HG02884 (cell line): ENCODE measurements at regions not wholly inside any gene's neighbourhood (a gene's known extent, or its start where the extent isn't known, plus 50 kb on each side); places are given as distances from the start of the nearest gene placed in this dataset.
"Not testable (repeated sequence)": the region's sequence is repeated elsewhere in the genome, so short reads cannot be mapped to it uniquely, and the experiment has no call there.

Experiments used
- ATAC-seq: cut with Tn5 transposase; IDR thresholded peaks from one replicate; pipeline ENCODE4 v1.9.1; 2021; ENCODE audit warnings: mild to moderate bottlenecking, moderate library complexity; ENCODE audit not compliant: unreplicated experiment

GRCh38 chr10:11691319-11691755 lies 50.8 kb upstream of the ECHDC3 start:
- no peak for ATAC-seq

DNA sequence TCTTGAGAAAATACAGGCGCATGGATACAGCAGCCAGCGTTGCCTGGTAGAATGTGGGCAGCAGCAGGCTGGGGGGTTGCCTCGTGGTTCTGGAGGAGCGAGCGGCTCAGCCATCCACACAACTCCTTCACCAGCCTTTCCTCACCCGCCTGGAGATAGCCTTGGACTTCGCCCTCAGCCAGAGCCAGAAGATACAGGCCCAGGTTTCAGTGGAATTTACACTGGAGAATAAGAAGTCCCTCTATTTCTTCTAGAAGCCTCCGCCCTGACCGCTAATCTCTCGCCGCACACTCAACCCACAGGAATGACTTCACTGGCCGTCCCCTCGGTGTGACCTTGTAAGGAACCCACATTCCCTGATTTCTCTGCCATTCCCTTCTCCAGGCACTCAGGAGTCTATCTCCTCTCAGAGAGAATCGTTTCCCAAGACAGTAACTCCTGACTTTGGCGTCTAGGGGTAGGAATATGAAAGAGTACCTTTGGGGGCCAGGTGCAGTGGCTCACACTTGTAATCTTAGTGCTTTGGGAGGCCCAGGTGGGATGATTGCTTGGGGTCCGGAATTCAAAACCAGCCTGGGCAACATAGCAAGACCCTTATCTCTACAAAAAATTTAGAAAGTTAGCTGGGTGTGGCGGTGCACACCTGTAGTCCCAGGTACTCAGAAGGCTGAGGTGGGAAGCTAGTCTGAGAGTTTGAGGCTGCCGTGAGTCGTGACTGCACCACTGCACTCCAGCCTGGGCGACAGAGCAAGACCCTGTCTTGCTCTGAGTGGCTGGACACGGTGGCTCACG lies 52.0 kb upstream of the ECHDC3 start:
- no peak for ATAC-seq

DNA sequence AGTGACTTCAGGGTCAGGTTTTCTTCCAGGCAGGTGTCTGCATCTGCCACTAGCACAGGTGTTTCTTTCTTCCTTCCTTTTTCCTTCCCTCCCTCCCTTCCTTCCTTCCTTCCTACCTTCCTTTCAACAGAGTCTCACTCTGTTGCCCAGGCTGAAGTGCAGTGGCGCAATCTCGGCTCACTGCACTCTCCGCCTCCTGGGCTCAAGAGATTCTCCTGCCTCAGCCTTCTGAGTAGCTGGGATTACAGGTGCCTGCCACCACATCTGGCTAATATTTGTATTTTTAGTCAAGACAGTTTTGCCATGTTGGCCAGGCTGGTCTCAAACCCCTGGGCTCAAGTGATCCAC lies 53.8 kb upstream of the ECHDC3 start:
- not testable (repeated sequence) for ATAC-seq

- no peak for ATAC-seq
These were observed 54.3 kb upstream of the ECHDC3 start for GRCh38 chr10:11687779-11688447.

DNA sequence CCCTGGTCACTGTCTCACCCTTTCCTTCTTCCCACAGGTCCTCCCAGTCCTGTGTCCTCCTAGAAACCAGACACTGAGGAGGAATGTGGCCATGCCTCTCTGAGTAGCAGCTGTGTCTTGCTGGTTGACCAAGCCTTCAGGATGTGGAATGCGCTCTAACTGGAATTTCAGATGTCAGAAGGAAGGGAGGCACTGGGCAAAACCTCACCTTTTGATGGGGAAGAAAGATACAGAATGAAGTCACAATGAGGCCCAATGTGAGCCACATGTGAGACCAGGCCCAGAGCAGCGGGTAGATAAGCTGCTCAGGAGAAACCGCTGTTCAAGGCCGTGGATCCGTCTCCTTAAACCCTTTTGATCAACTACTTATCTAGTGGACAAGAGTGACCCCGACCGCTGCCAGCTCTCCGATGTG lies 54.8 kb upstream of the ECHDC3 start:
- ATAC-seq: no peak

DNA sequence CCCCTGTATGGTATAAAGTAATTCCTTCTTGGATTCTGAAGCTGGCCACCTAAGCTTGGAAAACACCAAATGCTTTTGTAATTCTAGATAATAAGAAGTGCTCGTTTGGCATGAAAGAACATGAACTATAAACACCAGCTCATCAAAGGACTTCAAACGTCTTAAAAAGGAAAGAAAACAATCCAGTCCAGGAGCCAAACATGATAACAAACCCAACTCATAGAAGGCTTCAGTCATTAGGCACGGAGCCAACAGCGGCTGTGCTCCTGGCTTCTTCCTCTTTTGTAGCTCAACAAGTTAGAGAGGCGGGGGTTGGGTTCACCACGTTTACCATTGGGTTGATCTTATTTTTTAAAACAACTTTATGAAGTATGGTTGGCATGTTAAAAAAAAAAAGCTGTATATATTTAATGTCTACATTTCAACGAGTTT lies 56.4 kb upstream of the ECHDC3 start:
- ATAC-seq: no peak

DNA sequence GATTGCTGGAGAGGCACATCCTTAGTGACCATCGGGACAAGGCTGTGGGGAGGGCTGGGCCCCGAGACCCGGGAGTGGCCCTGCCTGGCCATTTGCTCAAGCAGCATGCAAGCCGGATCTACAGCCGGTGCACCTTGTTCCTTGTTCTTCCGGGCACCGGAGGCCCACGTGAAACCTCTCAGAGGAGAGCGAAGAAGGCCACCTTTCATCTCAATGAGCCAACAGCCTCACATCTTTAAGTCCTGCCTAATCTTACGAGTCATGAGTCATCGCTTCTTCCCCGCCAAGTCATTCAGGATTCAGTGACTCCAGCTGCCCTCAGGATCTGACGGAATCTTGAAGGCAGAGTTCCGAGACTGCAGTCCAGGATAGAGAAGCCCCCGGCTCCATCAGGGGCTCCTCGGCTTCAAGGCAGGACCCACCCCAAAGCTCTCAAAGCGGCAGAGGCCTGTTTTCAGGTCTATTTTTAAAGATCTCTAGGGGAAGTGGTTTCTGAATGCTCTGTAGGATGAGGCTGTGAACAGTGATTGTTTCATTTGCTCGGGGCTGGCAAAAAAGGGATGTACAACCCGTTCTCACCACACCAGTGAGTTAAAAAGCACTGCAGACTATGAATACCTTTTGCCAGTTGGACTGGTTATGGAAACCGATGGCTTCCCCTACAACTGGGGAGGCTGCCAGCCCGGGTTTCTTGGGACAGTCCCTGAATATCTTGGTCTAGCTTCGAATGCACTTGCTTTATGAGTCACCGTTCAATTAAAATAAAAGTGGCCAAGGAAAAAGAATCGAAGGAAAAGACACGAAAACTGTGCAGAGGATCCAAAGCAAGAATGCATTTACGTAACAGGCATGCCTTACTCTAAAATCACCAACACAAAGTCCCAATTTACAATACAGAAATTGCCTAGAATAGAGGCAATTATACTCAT lies 57.2 kb upstream of the ECHDC3 start:
- ATAC-seq: peak; percentile 62

DNA sequence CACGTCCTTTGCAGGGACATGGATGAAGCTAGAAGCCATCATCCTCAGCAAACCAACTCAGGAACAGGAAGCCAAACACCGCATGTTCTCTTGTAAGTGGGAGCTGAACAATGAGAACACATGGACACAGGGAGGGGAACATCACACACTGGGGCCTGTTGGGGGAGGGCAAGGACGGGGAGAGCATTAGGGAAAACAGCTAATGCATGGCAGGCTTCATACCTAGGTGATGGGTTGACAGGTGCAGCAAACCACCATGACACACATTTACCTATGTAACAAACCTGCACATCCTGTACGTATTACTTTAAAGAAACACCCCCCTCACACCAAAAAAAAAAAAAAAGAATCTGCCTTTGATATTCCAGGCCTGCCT lies 57.9 kb upstream of the ECHDC3 start:
- ATAC-seq: peak; percentile 1

DNA sequence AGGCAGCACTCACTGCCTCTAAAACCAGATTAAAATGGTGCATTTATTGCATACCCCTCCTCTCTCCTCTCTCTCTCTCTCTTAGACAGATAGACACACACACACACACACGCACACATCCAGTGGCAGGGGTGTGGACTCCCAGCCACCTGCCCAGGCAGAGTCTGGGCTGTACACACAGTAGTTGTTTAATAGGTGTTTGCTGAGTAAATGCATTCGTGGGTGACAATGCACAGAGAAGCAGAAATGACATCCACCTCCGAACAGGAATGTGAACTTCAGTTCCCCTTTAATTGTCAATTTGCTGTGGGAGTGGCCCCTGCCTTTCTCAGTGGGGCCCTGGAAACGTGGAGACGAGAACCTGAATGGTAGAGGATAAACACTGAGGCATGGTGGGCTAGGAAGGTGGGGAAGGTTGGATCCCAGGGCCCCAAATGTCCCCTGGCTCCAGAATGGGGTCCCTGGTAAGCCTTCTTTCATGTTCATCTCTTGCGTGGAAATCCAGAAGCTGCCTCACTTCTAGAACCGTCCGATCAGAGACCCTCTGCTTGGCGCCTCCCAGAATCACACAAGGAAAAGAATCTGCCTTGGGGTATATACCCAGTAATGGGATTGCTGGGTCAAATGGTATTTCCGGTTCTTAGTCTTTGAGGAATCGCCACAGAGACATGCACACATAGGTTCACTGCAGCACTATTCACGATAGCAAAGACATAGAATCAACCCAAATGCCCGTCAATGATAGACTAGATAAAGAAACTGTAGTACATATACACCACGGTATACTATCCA lies 58.5 kb upstream of the ECHDC3 start:
- ATAC-seq: no peak

- ATAC-seq: no peak
These were observed 59.3 kb upstream of the ECHDC3 start for GRCh38 chr10:11682851-11683250.

DNA sequence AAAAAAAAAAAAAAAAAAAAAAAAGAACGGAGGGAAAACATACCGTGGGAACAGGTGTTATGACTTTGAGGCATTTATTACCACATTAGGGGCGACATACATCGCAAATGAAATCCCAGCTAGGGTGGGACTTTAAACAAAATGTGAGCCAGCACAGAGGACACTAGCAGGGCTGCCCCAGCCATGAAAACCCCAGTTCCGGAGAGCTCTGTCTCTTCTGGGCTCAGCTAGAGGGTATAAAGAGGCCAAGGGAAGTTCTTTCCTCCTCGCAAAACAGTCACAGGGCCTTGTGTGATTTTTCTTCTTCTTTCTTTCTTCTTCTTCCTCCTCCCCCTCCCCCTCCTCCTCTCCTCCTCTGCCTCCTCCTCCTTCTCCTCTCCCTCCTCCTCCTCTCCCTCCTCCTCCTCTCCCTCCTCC lies 59.9 kb upstream of the ECHDC3 start:
- ATAC-seq: no peak

DNA sequence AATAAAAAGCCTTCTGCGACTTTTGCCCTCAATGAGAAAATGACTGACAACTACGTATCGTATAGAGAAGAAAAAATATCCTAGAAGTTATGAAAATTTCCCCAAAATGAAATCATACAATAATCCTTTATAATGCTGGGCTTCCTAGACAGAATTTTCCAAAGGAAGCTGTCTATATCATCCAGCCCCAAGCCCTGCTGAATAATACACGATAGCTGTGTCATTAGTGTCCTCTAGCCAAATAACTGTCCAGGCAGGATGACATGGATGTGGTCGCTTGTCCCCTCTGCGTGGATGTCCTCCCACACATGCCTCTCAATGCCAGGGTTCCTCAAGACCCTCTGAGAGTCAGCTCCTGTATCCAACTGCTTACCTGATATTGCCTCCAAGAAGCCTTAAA lies 61.7 kb upstream of the ECHDC3 start:
- no peak for ATAC-seq

DNA sequence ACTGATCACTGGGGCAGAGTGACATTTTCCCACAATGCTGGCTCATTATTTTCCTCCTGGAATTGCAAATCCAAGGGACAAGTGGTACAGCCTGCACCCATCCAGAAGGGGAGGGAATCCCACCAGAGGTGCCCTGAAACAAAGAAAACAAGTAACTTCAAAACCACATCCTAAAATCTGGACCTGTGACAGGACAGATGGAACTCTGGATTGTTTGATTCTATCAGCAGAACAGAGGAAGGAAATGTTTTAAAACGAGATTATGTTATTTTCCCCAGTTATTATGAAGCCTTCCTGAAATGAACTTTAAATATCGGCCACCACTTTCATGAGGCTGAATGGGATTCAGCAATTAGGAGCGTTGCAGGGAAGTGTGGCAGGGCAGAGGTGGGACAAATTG lies 62.2 kb upstream of the ECHDC3 start:
- no peak for ATAC-seq

DNA sequence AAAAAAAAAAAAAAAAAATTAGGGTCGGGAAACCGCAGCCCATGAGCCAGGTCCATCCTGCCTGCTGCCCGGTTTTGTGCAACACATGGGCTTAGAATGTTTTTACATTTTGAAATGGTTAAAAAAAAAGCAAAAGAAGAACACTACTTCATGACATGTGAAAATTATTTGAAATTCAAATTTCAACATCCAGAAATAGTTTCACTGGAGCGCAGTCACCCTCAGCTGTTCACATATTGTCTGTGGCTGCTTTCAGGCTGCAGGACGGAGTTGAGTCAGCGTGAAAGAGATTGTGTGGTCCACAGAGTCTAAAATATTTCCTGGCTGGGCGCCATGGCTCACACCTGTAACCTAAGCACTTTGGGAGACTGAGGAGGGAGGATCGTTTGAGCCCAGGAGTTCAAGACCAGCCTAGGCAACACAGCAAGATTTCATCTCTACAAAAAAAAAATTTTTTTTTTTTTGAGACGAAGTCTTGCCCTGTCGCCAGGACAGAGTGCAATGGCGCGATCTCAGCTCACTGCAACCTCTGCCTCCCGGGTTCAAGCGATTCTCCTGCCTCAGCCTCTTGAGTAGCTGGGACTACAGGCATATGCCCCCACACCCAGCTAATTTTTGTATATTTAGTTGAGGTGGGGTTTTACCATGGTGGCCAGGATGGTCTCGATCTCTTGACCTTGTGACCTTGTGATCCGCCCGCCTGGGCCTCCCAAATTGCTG lies 63.9 kb upstream of the ECHDC3 start:
- peak; percentile 84 for ATAC-seq

- peak; percentile 25 for ATAC-seq
These were observed 64.7 kb upstream of the ECHDC3 start for GRCh38 chr10:11677480-11677879.

- ATAC-seq: no peak
These were observed 62.2 kb upstream of the USP6NL start for GRCh38 chr10:11673346-11674280.

DNA sequence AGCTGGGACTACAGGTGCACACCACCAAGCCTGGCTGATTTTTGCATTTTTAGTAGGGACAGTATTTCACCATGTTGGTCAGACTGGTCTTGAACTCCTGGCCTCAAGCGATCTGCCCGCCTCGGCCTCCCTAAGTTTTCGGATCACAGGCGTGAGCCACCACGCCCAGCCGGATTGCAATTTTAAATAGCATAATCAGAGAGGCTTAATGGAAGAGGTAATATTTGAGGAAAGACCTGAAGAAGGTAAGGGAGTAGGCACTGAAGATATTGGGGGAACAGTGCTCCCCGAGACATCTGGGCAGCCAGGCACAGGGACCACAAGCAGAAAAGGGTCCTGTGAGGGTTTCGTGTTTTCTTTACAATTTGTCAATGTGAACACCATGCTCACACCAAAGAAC lies 61.4 kb upstream of the USP6NL start:
- no peak for ATAC-seq

- ATAC-seq: no peak
These were observed 58.9 kb upstream of the USP6NL start for GRCh38 chr10:11670381-11670780.
